Kidney (tissue), 13 donors: ENCODE measurements at regions not wholly inside any gene's neighbourhood (a gene's known extent, or its start where the extent isn't known, plus 50 kb on each side); places are given as distances from the start of the nearest gene placed in this dataset.
"Not testable (repeated sequence)": the region's sequence is repeated elsewhere in the genome, so short reads cannot be mapped to it uniquely, and the experiment has no call there.

Experiments
- DNase-seq, 5 donors: peaks; one replicate each; pipeline ENCODE4 v3.0.0-alpha.2; 2013 to 2020
- FAIRE-seq: peaks from 2 replicates; lab custom pipeline; 2012; peaks lifted over from hg19 to GRCh38; lab: Jason Lieb, UNC
- H3K27ac ChIP-seq, 2 donors: one replicate each; pipeline ENCODE4 v1.7.0; 2013; ENCODE audit warnings: low read depth in 2 of 2, low read length in 2 of 2, inconsistent platforms in 1 of 2
- H3K27me3 ChIP-seq: one replicate; pipeline ENCODE4 v1.7.1; 2013; ENCODE audit warnings: low read length, inconsistent platforms; ENCODE audit not compliant: control insufficient read depth, insufficient read depth
- H3K36me3 ChIP-seq, 3 donors: one replicate each; pipeline versions ENCODE4 v1.7.0 to v1.7.1; 2013; ENCODE audit warnings: low read length in 3 of 3, control low read depth in 1 of 3, inconsistent platforms in 1 of 3; ENCODE audit not compliant: insufficient read depth in 3 of 3, control insufficient read depth in 2 of 3
- H3K4me1 ChIP-seq, 3 donors: one replicate each; pipeline versions ENCODE4 v1.7.0 to v1.7.1; 2013; ENCODE audit warnings: low read length in 3 of 3, inconsistent platforms in 1 of 3, low read depth in 1 of 3; ENCODE audit not compliant: control insufficient read depth in 2 of 3, insufficient read depth in 2 of 3
- H3K4me3 ChIP-seq, 3 donors: one replicate each; pipeline versions ENCODE4 v1.7.0 to v1.8.1; 2013; ENCODE audit warnings: low read length in 3 of 3, control low read depth in 1 of 3, inconsistent platforms in 1 of 3
- H3K9ac ChIP-seq, 3 donors: one replicate each; pipeline versions ENCODE4 v1.7.0 to v1.7.1; 2013; ENCODE audit warnings: low read length in 3 of 3, control low read depth in 1 of 3, inconsistent platforms in 1 of 3
- H3K9me3 ChIP-seq, 3 donors: one replicate each; pipeline versions ENCODE4 v1.7.0 to v1.7.1; 2013; ENCODE audit warnings: low read length in 3 of 3, control low read depth in 1 of 3, inconsistent platforms in 1 of 3; ENCODE audit not compliant: control insufficient read depth in 2 of 3, insufficient read depth in 1 of 3
- intact Hi-C: fragments of 100-400 bp; cut with DNase I; formaldehyde crosslinking; loops from one replicate; pipeline ENCODE4 v1.11.1; 2022
- TF ChIP-seq, protein P1 (sequence below): IDR thresholded peaks from 3 replicates; pipeline ENCODE4 v1.5.1; 2012; ENCODE audit warnings: mild to moderate bottlenecking, moderate library complexity, borderline replicate concordance; ENCODE audit not compliant: insufficient read depth; ENCODE audit errors: extremely low read depth
- donor health status: control.
- donor health status: control.
- donor health status: control.
- donor health status: control.
- donor health status: control.
- donor health status: DM: yes; HTN: yes; CAD: no.
- donor health status: Normal renal cell carcinoma (clear cell type).

GRCh38 chrX:143240658-143241057 lies 214.9 kb downstream of the SPANXN4 start:
- FAIRE-seq = no peak
- no peak overlapping the region for H3K4me3 ChIP-seq
- no peak overlapping the region for H3K9ac ChIP-seq
- no peaks in the 10 kb centered on the region for H3K36me3 ChIP-seq
- no peaks in the 10 kb centered on the region for H3K9me3 ChIP-seq
- DNase-seq = no peak
- H3K27ac ChIP-seq = no peak overlapping the region
- TF ChIP-seq, protein P1, sequence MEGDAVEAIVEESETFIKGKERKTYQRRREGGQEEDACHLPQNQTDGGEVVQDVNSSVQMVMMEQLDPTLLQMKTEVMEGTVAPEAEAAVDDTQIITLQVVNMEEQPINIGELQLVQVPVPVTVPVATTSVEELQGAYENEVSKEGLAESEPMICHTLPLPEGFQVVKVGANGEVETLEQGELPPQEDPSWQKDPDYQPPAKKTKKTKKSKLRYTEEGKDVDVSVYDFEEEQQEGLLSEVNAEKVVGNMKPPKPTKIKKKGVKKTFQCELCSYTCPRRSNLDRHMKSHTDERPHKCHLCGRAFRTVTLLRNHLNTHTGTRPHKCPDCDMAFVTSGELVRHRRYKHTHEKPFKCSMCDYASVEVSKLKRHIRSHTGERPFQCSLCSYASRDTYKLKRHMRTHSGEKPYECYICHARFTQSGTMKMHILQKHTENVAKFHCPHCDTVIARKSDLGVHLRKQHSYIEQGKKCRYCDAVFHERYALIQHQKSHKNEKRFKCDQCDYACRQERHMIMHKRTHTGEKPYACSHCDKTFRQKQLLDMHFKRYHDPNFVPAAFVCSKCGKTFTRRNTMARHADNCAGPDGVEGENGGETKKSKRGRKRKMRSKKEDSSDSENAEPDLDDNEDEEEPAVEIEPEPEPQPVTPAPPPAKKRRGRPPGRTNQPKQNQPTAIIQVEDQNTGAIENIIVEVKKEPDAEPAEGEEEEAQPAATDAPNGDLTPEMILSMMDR = no peak
- H3K27me3 ChIP-seq = no peaks in the 10 kb centered on the region
- H3K4me1 ChIP-seq = no peaks in the 10 kb centered on the region
- intact Hi-C loops = no loop called here

DNA sequence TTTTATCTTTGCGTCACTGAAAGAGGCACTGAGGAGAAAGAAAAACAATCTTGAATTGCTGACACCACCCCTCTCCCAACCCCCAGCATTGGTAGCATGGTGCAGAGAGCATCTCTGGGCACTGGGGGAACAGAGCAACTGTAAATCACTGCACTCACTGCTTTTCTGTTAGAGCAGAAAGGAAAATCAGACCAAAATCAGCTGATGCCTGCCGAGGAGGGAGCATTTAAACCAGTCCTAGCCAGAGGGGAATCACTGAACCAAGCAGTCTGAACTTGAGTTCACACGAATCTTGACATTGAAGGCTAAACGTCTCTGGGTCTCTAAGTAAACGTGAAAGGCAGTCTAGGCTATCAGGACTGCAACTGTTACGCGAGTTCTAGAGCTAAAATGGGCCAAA lies 205.8 kb downstream of the SPANXN4 start:
- no peak for FAIRE-seq
- TF ChIP-seq, protein P1 = no peak
- no peak overlapping the region for H3K9ac ChIP-seq
- no peak overlapping the region for H3K27ac ChIP-seq
- H3K4me3 ChIP-seq = no peak overlapping the region
- peak in 3 of 5 donors; percentile 16 to 29 (median 25) for DNase-seq
- H3K4me1 ChIP-seq = no peaks in the 10 kb centered on the region
- no peaks in the 10 kb centered on the region for H3K36me3 ChIP-seq
- no peaks in the 10 kb centered on the region for H3K27me3 ChIP-seq
- intact Hi-C loops = no loop called here
- no peaks in the 10 kb centered on the region for H3K9me3 ChIP-seq

DNA sequence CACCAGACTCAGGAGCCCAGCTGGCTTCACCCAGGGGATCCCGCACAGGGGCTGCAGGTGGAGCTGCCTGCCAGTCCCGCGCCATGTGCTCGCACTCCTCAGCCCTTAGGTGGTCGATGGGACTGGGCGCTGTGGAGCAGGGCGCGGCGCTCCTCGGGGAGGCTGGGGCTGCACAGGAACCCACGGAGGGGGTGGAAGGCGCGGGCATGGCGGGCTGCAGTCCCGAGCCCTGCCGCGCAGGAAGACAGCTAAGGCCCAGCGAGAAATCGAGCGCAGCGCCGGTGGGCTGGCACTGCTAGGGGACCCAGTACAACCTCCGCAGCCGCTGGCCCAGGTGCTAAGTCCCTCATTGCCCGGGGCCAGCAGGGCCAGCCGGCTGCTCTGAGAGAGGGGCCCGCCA lies 202.9 kb downstream of the SPANXN4 start:
- intact Hi-C loops, FAIRE-seq, H3K4me3 ChIP-seq, H3K27ac ChIP-seq, H3K9ac ChIP-seq, H3K4me1 ChIP-seq, H3K27me3 ChIP-seq, H3K36me3 ChIP-seq, H3K9me3 ChIP-seq: not testable (repeated sequence)
- peak in 1 of 5 donors; percentile 47 for DNase-seq

DNA sequence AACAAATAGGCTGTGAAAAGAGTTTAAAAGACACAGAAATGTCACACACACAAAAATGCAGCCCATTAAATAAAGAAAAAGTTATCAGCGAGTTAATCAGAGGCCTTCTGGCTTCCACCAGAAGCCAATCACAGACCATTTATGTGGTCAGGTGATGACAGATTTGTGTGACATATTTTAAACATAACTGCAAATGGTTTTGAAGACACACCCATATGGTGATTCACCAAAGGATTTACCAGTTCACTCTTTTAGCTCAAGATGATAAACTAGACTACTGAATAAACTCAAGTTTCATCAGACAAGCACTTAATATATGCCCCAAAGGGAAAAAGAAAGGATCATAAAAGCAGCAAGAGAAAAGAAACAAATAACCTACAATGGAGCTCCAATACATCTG lies 181.2 kb downstream of the SPANXN4 start:
- FAIRE-seq (no peak), DNase-seq (no peak)
- intact Hi-C loops = no loop called here
- Histone ChIP-seq H3K9me3 (no peaks in the 10 kb centered on the region), H3K9ac (no peak overlapping the region), H3K4me3 (no peak overlapping the region), H3K27me3 (no peaks in the 10 kb centered on the region), H3K36me3 (no peaks in the 10 kb centered on the region), H3K4me1 (no peaks in the 10 kb centered on the region), H3K27ac (no peak overlapping the region)
- TF ChIP-seq, protein P1 = no peak
